ENCODE measurements at regions not wholly inside any gene's neighbourhood (a gene's known extent, or its start where the extent isn't known, plus 50 kb on each side); places are given as distances from the start of the nearest gene placed in this dataset.

DNA sequence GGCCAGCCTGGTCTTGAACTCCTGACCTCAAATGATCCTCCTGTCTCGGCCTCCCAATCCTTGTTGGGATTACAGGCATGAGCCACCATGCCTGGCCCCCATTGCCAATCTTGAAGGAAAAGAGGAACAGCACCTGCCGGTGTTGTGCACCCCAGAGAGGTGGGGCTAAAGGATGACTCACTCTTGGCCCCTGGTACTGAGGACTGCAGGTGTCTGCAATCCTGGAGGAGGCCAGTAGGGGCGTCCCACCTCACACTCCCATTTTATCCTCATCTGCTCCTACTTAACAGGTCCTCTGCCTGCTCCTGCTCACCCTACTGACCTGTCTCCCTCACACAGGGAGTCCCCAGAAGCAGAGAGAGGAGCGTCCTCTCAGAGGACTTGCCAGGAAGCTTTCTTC lies 390.4 kb downstream of the ARHGEF28 start:
- no peak overlapping the region for H3K9ac ChIP-seq (ENCODE audit: low read length)
- no peak overlapping the region for H3K4me3 ChIP-seq (replicated peaks in 1 of 2; ENCODE audit: low read depth in 1 of 2, low read length in 2 of 2)
- peak overlapping the region; percentile 52; the same call in 1 of the 2 replicates for H3K27ac ChIP-seq (ENCODE audit: low read depth, low read length)
- intact Hi-C loops (cut with micrococcal nuclease), result loop anchor here (5.0 kb wide), 1 partner anchor 114 kb away; no protein-coding TSS in a partner anchor
- ChIA-PET RAD21 (ENCODE audit: low non-redundant PET in 1 of 2, low total read pairs in 2 of 2, uncharacterized antibody in 2 of 2, unreplicated experiment in 2 of 2) (no interaction called here), CTCF (interaction anchor here (1.9 kb wide), 1 partner anchor 12 kb away, joined by 5 read pairs; no protein-coding TSS in a partner anchor), POLR2A (no interaction called here)
- peak overlapping the region; percentile 63 for H3K4me2 ChIP-seq (ENCODE audit: low read length)
- H2AFZ ChIP-seq (ENCODE audit: low read depth, low read length, poor library complexity, severe bottlenecking), result peak overlapping the region; percentile 90
- peak; percentile 27 for DNase-seq (ENCODE audit: low read depth, low spot score)
- no TSS peak for BruUV-seq (replicated peaks)
- H4K20me1 ChIP-seq (ENCODE audit: insufficient read depth), result no peaks in the 10 kb centered on the region
- H3K27me3 ChIP-seq (ENCODE audit: insufficient read depth, low read length), result peaks cover 20% of the 10 kb centered on the region; the same call in 1 of the 2 replicates
- H3K9me3 ChIP-seq (ENCODE audit: control insufficient read depth in 1 of 2, insufficient read depth in 1 of 2, low read depth in 1 of 2, low read length in 2 of 2), result no peaks in the 10 kb centered on the region
- no peaks in the 10 kb centered on the region for H3K9me2 ChIP-seq (ENCODE audit: insufficient read depth)
- H3K4me1 ChIP-seq (ENCODE audit: control insufficient read depth in 1 of 2, insufficient read depth in 2 of 2, low read length in 2 of 2), result peaks cover 18 to 23% of the 10 kb centered on the region in 2 experiments
- H3K79me2 ChIP-seq (ENCODE audit: insufficient read depth, low read length), result no peaks in the 10 kb centered on the region
- peak; percentile 65 for ATAC-seq
- no peaks in the 10 kb centered on the region for H3K36me3 ChIP-seq (ENCODE audit: control insufficient read depth in 1 of 2, insufficient read depth in 2 of 2, low read length in 2 of 2)
- TF ChIP-seq RAD21 (IDR thresholded peaks at IDR 0.05; ENCODE audit: low read depth) (0 out of 2 replicates have a peak, but pooled peaks have one; percentile 6), FOSL1 (IDR thresholded peaks at IDR 0.05; ENCODE audit: low read depth) (0 out of 2 replicates have a peak, but pooled peaks have one; percentile 23)
- TF ChIP-seq, protein P1, sequence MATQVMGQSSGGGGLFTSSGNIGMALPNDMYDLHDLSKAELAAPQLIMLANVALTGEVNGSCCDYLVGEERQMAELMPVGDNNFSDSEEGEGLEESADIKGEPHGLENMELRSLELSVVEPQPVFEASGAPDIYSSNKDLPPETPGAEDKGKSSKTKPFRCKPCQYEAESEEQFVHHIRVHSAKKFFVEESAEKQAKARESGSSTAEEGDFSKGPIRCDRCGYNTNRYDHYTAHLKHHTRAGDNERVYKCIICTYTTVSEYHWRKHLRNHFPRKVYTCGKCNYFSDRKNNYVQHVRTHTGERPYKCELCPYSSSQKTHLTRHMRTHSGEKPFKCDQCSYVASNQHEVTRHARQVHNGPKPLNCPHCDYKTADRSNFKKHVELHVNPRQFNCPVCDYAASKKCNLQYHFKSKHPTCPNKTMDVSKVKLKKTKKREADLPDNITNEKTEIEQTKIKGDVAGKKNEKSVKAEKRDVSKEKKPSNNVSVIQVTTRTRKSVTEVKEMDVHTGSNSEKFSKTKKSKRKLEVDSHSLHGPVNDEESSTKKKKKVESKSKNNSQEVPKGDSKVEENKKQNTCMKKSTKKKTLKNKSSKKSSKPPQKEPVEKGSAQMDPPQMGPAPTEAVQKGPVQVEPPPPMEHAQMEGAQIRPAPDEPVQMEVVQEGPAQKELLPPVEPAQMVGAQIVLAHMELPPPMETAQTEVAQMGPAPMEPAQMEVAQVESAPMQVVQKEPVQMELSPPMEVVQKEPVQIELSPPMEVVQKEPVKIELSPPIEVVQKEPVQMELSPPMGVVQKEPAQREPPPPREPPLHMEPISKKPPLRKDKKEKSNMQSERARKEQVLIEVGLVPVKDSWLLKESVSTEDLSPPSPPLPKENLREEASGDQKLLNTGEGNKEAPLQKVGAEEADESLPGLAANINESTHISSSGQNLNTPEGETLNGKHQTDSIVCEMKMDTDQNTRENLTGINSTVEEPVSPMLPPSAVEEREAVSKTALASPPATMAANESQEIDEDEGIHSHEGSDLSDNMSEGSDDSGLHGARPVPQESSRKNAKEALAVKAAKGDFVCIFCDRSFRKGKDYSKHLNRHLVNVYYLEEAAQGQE (IDR thresholded peaks at IDR 0.05; ENCODE audit: low read depth), result no peak
- TF ChIP-seq, protein P2, sequence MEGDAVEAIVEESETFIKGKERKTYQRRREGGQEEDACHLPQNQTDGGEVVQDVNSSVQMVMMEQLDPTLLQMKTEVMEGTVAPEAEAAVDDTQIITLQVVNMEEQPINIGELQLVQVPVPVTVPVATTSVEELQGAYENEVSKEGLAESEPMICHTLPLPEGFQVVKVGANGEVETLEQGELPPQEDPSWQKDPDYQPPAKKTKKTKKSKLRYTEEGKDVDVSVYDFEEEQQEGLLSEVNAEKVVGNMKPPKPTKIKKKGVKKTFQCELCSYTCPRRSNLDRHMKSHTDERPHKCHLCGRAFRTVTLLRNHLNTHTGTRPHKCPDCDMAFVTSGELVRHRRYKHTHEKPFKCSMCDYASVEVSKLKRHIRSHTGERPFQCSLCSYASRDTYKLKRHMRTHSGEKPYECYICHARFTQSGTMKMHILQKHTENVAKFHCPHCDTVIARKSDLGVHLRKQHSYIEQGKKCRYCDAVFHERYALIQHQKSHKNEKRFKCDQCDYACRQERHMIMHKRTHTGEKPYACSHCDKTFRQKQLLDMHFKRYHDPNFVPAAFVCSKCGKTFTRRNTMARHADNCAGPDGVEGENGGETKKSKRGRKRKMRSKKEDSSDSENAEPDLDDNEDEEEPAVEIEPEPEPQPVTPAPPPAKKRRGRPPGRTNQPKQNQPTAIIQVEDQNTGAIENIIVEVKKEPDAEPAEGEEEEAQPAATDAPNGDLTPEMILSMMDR (IDR thresholded peaks at IDR 0.05 in 2 of 3, conservative IDR thresholded peaks at IDR 0.05 in 1 of 3; ENCODE audit: borderline replicate concordance in 1 of 3, insufficient read depth in 1 of 3, low read depth in 2 of 3, low read length in 2 of 3), result peak in 2 of 3 experiments; percentile 60 to 75; a peak in 4 of 6 replicates
